ENCODE measurements at regions not wholly inside any gene's neighbourhood (a gene's known extent, or its start where the extent isn't known, plus 50 kb on each side); places are given as distances from the start of the nearest gene placed in this dataset.

DNA sequence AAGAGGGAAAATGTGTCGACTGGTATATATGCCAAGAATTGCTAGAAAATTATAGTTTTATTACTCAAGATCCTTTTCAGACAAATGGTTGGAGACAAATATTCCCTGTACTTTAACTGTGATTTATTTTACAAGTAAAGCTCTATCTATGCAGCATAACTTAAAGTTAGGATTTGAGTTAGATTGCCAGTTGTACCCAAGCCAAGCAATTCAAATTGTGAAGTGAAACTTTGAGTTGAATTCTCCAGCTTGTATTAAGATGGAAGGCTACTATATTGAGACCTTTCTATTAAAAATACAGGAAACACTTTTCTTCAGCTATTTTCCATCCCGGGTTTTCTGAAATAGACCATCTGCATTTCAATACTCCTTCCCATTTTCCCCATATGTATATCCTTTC is 333.1 kb upstream of the RBMS3 start:
- TF ChIP-seq, protein P1, sequence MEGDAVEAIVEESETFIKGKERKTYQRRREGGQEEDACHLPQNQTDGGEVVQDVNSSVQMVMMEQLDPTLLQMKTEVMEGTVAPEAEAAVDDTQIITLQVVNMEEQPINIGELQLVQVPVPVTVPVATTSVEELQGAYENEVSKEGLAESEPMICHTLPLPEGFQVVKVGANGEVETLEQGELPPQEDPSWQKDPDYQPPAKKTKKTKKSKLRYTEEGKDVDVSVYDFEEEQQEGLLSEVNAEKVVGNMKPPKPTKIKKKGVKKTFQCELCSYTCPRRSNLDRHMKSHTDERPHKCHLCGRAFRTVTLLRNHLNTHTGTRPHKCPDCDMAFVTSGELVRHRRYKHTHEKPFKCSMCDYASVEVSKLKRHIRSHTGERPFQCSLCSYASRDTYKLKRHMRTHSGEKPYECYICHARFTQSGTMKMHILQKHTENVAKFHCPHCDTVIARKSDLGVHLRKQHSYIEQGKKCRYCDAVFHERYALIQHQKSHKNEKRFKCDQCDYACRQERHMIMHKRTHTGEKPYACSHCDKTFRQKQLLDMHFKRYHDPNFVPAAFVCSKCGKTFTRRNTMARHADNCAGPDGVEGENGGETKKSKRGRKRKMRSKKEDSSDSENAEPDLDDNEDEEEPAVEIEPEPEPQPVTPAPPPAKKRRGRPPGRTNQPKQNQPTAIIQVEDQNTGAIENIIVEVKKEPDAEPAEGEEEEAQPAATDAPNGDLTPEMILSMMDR (IDR thresholded peaks at IDR 0.05), result no peak
- no peak for TF ChIP-seq POLR2A (IDR thresholded peaks at IDR 0.05)

Data from heart left ventricle (tissue), 13 donors.